Stimulated activated CD8-positive, alpha-beta memory T cell treated with anti-CD3 and anti-CD28 coated beads, Interleukin-7, amount 100 ng/mL, for 4 hours (primary cell): ENCODE measurements at regions not wholly inside any gene's neighbourhood (a gene's known extent, or its start where the extent isn't known, plus 50 kb on each side); places are given as distances from the start of the nearest gene placed in this dataset.
"Not testable (repeated sequence)": the region's sequence is repeated elsewhere in the genome, so short reads cannot be mapped to it uniquely, and the experiment has no call there.

Experiments used
- DNase-seq, 2 donors: peaks; one replicate each; pipeline ENCODE4 v3.0.0-alpha.2; 2020; ENCODE audit warnings: low read depth in 2 of 2

DNA sequence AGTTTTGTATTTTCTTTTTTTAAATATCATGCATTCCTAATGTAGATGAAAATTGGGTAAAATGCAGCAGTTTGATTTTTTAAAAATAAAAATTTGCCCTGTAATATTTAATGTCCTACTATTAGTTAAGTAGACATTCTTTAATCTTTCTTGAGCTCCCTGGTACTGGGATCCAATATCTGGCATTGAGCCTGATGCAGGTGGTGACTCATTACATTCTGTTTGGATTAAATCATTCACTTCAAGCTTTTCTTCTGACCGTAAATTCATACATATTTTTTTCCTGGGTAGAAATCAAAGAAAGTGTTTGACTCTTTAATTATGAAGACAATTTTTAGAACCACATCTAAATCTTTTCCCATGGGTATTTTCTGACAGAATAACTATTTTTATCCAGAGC, 768.8 kb upstream of the SLC35B3 start:
- no peak for DNase-seq

DNA sequence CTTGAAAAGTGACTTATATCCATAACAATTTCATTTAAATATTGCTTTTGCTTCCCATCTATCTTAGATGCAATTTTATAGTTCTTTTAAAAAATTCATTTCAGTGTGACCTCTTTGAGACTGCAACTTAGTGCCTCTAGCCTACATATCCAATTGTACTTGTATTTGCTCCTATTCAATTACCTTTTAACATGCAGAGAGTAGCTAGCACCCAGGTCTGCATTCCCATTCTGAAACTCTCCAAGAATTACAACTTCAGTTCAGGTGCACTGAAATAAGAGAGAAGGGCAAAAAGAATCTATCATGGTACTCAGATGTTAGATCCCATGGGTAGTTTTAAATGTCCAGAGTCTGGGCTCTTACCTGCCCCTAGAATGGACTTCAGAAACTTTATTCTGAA, 765.4 kb upstream of the SLC35B3 start:
- no peak for DNase-seq

DNA sequence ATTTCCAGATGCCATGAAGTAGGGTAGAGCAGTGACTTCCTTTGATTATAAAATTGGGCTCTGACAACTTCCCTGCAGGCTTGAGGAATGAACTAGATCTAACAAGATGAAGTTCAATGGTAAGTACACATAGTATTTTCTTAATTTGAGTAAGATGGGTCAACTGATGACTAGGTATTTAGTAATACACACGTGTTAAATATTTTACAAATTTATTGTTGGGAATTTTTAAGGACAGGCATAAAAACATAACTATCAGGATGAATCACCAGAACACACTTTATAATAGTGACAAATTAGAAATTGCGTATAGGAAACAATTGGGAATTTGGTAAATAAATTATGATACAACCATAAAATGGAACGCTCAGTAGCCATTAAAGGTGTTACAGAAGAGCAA, 762.4 kb upstream of the SLC35B3 start:
- DNase-seq, result no peak

DNA sequence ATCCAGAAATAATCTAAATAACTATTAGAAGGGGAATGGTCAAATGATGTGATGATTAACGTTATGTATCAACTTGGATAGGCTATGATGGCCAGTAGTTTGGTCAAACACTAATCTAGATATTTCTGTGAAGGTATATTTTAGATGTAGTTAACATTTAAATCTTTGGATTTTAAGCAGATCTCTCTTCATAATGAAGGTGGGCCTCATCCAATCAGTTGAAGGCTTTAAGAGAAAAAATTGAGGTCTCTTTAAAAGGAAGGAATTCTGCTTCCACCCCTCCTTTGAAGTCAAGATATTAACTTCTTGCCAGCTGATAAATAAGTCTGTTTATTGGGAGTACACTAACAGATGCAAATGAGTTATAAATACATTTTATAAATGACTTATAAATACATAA, 760.0 kb upstream of the SLC35B3 start:
- DNase-seq, result no peak

DNA sequence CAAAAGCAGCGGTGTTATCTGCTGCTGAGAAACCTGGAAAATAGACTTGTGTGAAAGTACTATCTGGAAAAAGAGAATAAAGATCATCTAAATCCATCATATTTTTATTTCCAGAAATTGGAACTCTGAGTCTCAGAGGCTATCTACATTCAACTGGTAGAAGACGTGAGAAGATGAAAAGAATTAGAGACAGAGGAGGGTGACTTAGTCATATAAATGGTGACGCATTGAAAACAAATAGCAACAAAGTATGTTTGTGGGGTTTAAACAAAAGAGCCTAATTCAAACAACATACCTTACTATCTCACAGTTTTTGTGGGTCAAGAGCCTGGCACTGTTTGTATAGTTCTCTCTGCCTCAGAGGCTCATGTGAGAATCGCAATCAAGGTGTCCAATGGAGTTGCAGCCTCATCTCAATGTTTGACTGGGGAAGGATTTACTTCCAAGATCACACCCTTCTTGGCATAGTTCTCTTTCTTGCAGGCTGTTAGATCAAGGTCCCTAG, 757.1 kb upstream of the SLC35B3 start:
- no peak for DNase-seq

DNA sequence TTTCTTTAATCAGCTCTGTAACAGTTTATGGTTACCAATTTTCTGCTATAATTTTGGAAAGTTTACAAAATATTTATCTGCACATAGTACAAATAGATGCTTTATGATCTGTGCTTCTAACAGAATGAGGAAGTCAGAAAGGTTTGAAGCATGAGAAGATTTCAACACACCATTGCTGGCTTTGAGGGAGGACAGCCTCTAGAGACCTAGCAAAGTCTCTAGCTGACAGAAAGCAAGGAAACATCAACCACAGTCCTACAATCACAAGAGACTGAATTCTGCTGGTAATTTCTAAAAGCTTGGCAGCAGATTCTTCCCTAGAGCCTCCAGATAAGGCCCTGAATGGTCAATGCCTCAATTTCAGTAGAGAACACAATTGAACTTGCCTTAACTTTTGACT, 750.8 kb upstream of the SLC35B3 start:
- DNase-seq, result no peak

DNA sequence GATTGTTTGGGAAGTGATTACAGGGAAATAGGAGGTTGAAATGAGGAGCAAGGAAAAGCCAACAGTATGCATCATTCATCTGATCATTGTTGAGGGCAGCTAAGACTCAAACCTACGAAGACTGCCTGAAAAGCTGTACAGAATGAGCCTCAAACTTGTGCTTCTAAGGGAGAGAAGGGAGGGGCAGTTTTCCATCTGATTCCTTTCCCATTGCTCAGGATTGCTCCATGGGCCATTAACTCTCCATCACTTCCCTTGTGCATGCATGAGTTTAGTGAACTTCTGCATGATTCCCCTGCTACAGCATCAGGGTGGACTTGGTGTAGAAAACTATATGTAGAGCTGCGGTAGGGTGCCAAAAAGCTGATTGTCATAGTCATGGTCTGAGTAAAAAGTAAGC, 742.7 kb upstream of the SLC35B3 start:
- no peak for DNase-seq

DNA sequence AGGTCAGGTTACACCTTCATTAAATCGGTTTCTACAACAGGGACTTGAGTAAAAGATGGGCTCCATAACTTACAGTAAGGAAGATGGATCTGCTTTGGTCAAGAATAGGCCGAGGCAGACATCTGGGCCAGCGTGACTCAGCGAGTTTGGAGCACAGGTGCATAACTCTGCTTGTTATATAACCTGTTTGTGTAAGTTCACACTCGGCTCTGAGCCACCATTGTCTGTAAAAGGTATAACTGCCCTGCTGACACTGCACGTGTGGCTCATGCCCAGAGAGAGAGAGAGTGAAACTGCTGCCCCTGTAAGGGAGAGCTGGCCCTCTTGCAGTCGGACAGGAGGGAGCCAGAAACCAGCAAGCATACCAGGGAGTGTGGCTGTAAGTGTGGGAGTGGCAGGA, 737.9 kb upstream of the SLC35B3 start:
- DNase-seq, result no peak

DNA sequence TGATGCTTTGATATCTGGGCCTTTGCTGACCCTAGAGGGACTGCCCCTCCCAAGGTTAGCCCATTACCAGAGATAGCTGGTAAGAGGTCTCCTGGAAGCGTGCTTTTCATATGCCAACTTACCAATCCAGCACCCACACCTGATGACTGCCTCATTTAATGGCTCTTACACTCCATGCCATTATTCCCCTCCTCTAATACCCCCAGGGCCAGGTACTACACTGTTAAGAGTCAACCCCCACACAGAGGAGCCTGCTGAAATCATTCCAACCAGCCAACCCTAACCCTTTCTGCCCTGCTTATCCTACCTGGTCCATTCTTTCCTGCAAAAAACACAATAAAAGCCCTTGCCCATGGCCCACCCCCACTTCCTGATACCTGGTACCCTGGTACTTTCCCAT, 736.8 kb upstream of the SLC35B3 start:
- DNase-seq, result no peak

DNA sequence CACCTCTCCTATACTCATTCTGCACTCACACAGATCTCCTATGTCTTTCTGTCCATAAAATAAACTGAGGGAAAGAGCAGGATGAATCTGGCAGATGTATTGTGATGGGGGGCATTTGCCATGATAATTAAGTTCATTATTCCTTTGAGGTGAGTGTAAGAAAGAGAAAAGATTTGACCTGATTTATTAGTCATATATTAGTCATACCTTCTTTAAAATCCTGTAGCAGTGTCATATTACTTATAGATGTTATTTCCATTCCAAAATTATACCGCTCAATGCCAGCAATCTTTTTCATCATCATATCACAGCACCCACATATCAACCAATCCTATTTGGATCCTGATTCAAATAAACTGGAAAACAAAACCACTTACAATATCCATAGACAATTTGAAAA, 733.3 kb upstream of the SLC35B3 start:
- DNase-seq, result no peak

DNA sequence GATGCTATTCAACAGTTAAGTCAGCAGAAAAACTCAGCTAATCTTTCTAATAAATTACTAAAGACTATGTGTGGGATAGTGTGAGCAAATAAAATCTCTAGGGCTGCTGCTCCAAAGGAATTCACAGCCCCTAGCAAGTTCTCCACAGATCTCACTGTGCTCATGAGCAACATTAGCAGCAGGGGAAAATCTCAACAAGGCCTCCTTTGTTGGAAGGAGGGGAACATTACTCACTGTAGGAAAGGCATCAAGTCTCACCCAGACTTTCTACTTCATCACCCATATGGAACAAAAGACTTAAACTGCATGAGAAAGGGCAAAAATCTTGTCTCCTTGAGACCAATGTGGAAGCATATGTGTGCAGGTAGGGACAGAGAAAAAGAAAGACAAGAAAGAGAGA, 726.4 kb upstream of the SLC35B3 start:
- no peak for DNase-seq

DNA sequence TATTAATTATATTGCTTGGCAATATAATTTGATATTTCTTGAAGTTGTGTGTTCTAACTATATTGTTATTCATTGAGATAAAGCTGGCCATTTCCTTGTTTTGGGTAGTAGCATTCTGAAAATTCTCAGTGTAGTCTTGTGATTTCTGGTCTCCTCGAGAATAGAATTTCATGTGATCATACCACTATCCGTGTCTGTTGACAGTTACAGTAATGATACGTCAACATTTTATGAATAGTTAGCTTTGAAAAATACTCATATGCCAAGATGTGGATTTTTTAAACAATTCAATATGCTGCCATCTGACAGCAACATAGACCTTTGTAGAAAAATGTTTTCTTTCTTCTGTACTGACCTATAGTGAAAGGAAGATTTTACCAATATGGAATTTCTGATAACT, 723.7 kb upstream of the SLC35B3 start:
- DNase-seq, result no peak

DNA sequence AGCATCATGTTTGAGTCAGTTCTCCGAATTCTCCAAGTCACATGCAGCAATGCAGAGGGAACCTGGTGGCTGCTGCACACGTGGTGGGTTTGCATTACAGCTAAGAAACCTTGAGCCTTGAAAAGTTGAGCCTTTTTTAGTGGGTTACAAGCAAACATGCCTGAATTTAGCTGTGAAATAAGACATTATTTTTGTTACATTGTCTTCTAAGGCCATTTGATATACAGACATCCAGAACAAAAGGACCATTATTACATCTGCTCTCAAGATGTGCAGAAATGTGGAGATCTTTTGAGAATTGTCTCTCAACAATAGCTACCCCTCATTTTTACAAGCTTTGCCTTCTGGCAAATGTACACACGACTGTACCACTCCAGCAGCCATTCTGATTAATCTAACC, 720.5 kb upstream of the SLC35B3 start:
- no peak for DNase-seq

DNA sequence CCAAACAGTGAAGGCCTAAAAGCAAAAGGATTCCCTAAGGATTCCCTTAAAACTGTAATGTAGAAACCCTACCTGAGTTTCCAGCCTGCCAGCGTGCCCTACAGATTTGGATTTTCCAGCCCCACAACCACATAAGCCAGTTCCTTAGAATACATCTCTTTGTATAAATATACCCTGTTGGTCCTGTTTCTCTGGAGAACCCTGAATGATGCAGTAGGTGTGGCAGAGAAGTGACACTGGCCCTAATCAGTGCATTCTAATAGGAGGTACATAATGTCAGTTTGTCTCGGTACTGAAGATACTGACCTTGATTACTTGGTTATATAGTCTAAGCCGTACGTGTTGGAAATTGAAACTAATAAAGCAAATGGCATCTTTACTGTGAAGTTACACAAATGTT, 707.8 kb upstream of the SLC35B3 start:
- no peak for DNase-seq

DNA sequence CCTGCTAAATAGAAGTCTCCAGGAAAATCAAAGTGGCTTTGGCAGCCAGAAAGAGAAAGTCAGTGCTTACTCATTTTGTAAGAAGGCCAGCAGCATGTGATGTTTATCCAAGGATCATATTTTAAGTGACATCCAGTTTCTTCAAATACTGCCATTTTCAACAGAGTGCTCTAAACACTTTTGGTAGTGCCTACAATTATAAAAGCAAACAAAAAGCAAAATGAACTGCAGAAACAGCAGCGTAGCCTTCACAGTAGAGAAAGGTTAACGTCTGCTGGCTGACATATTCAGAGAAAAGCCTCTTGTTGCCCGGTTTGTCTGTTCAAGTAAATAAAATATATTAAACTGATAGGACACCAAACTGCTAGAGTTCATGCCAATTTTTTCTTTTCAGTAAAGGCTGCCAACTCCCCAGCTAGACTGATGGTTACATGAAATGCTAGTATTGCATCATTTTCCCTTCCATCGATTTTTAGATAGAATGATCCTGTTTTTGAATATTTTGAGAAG, 705.7 kb upstream of the SLC35B3 start:
- DNase-seq, result no peak

DNA sequence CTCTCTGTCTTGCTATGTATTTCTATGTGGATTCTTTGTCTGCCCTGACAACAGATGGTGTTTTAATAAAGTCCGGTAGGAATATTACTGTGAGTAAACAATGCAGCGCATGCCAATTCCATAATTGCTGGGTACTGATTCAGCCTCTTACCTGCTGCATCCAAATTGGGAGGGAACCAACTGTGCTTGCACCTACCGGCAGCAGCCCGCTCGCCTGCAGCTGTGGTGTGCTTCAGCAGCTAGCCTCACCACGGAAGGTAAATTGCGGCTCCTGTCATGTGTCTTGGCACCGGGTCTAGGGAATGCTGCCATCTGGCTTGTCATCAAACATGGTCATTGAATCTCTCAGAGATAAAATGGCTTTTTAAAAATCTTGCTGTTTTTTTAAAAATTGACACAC, 704.8 kb upstream of the SLC35B3 start:
- DNase-seq, result no peak

DNA sequence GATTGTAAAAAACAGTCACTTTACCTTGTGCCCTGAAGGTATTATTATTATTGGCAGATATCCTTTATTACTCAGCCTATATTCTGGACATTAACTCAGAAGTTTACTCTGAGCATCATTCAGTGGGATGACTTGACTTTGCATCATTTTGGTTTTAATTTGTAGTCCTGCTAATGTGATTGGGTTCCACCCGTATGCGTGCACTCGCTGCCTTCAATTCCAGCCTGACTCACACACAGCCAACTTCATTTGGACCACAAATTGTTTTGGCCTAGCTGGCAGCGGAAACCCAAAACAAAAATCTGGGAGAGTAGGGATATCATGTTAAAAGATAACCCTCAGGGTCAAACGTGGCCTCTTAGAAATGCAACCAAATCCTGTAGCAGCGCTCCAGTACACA, 704.4 kb upstream of the SLC35B3 start:
- DNase-seq, result no peak

DNA sequence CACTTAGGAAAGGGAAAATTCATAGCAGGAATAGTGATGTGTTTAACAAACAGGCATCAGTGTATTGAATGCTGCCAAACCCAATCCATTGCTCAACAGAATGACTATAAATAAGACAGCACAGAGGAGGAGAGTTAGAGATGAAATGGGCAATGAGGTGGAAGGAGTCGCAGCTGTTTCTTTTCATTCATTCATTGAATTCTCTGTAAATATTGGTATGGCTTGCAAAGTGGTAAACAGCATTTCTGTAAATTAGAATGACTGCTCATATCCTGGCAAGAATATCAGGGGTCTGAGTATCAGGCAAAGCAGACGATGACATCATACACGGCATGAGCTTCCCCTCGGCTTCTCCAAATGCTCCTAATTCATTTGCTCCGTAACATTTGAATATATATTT, 703.6 kb upstream of the SLC35B3 start:
- no peak for DNase-seq

DNA sequence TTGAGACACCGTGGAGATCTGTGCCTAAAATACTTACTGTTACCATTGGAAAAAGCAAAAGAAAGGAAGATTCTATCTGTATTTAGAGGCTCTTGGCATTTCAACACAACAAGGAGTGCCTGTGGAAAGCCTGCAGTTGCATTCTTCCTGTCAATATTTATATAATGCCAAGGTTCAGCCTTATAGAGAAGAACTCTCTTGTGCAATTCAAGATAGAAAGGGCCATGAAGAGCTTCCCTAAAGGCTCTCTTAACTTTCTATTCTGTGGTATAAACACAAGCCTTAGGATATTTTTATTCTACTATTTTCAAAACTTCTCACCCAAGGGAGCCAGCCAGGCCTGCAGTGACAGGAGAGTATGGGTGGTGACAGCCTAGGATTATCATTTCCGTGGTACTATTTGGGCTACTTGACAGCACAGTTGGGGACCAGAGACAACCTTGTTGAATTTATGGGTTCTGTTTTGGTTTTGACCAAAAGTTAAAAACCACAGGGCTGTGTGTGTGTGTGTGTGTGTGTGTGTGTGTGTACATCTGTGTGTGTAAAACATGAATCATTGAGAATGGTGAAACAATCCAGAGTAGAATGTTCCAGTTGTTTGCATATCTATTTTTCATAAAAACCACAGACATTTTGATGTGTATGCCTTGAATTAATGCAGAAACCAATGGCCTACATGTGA, 700.9 kb upstream of the SLC35B3 start:
- no peak for DNase-seq

DNA sequence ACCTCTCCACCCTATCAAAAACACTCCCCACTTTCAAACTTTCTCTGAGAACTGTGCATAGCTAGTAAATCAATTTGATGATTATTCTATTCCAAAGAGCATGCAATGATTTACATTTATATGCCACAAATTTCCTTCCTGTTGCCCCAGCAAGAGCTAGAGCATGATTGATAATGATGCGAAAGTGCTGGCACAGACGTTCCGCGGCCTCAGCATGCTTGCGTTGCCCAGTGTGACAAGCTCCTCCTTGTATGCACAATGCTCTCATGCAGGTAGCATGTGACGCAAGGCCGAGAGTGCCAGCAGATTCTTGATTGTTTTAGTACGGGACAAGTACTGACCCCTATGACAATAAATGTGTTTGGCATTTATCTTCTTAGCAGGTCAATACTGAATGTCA, 696.3 kb upstream of the SLC35B3 start:
- no peak for DNase-seq

DNA sequence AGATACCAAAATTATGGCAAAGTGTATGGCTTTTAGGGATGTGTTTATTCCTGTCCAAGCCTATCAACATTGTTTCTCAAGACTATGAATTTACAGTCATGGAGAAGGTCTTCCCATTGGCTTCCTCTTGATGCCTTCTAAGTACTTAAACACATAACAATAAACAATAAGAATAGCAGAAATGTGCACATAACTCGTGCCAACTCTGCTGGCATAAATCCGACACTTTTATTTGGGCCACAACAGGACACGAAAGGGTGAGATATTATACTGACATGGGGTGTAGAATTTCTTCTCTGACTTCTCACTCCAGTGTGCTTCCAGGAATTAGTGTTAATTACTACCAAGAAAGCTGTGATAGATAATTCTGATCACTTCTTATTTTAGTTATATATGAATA, 695.9 kb upstream of the SLC35B3 start:
- no peak for DNase-seq

DNA sequence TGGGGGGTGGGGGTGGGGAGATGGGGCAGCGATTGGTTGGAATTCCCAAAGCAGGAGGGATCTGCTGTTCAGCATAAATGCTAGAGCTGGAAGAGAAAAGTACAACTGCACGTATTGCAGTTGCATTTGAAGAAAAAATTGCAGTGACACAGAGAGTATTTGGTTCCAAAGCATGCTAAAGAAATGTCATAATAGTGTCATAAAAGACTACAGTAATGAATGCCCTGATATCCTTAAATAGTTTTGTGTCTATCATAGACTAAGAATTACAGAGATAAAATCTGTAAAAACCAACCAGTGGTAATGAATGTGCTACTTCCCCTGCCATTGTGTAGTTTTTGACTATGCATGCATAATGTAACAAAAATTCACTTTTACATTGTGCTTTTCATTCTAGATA, 693.6 kb upstream of the SLC35B3 start:
- DNase-seq, result no peak

DNA sequence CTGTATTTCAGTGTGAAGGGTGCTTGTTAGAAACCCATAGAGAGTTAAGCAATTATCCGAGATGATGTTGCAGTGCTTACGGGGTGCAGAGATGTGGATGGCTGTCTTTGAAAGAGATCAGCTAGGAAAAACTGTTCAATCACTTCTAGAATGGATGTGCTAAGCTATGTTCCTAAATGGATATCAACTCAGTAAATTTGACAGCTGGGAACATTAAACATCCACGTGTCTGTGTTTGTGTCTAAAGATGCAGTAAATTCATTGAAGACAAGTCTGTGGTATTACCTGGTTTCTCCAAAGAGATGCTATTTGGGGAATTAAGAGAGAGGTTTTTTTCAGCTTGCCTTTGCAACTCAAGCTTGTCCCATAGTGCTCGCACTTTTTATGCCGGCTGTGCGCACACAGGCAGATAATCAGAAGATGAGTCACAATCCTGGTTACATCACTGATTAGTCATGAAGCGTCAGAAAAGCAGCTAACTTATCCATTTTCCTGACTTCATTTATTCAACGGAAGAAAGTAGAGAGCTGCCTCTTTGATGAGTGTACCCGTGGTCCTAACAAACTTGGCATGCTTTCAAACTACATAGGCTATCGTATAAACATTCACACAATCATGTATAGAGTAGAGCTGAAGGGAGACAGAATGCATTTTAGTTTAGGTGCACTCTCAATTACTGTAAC, 691.7 kb upstream of the SLC35B3 start:
- DNase-seq, result no peak

DNA sequence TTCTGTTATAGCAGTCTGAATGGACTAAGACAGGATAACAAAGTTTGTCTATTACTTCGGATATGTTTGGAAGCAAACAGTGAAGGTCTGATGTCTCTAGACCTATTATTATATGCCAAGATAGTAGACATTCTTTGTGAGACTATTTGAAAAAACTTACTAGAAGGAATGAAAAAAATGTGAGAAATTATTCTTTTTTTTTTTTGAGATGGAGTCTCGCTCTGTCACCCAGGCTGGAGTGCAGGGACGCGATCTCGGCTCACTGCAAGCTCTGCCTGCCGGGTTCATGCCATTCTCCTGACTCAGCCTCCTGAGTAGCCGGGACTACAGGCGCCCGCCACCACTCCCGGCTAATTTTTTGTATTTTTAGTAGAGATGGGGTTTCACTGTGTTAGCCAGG, 690.7 kb upstream of the SLC35B3 start:
- DNase-seq, result not testable (repeated sequence)
